ENCODE measurements at regions not wholly inside any gene's neighbourhood (a gene's known extent, or its start where the extent isn't known, plus 50 kb on each side); places are given as distances from the start of the nearest gene placed in this dataset.

- TF ChIP-seq CTCF (IDR thresholded peaks at IDR 0.05; ENCODE audit: low read depth, low read length): no peak
- no peak for DNase-seq
- Histone ChIP-seq H3K9me3 (no peaks in the 10 kb centered on the region), H3K4me1 (no peaks in the 10 kb centered on the region), H3K27me3 (no peaks in the 10 kb centered on the region), H3K36me3 (no peaks in the 10 kb centered on the region), H3K4me3 (ENCODE audit: low read depth, low read length) (no peak overlapping the region)
Observed at GRCh38 chr12:58241099-58241498, 299.7 kb downstream of the ATP23 start.

GRCh38 chr12:58242796-58243630, 301.6 kb downstream of the ATP23 start:
- no peaks in the 10 kb centered on the region for H3K36me3 ChIP-seq
- DNase-seq: no peak
- no peaks in the 10 kb centered on the region for H3K4me1 ChIP-seq
- no peak for TF ChIP-seq CTCF (IDR thresholded peaks at IDR 0.05; ENCODE audit: low read depth, low read length)
- no peaks in the 10 kb centered on the region for H3K9me3 ChIP-seq
- H3K4me3 ChIP-seq (ENCODE audit: low read depth, low read length): no peak overlapping the region
- no peaks in the 10 kb centered on the region for H3K27me3 ChIP-seq

- H3K9me3 ChIP-seq: no peaks in the 10 kb centered on the region
- no peaks in the 10 kb centered on the region for H3K4me1 ChIP-seq
- peak; percentile 37 for TF ChIP-seq CTCF (IDR thresholded peaks at IDR 0.05; ENCODE audit: low read depth, low read length)
- no peak overlapping the region for H3K4me3 ChIP-seq (ENCODE audit: low read depth, low read length)
- no peaks in the 10 kb centered on the region for H3K27me3 ChIP-seq
- no peaks in the 10 kb centered on the region for H3K36me3 ChIP-seq
- peak; percentile 13 for DNase-seq
Observed at GRCh38 chr12:58247633-58248032, 306.3 kb downstream of the ATP23 start.

- no peak for TF ChIP-seq CTCF (IDR thresholded peaks at IDR 0.05; ENCODE audit: low read depth, low read length)
Observed at GRCh38 chr12:58248599-58248998, 307.2 kb downstream of the ATP23 start.

GRCh38 chr12:58249610-58250009, 308.2 kb downstream of the ATP23 start:
- TF ChIP-seq CTCF (IDR thresholded peaks at IDR 0.05; ENCODE audit: low read depth, low read length): no peak
- Histone ChIP-seq H3K4me3 (ENCODE audit: low read depth, low read length) (no peak overlapping the region), H3K36me3 (no peaks in the 10 kb centered on the region), H3K4me1 (no peaks in the 10 kb centered on the region), H3K27me3 (no peaks in the 10 kb centered on the region), H3K9me3 (no peaks in the 10 kb centered on the region)
- no peak for DNase-seq

More at GRCh38 chr12:58248599-58248998, 307.2 kb downstream of the ATP23 start:
- Histone ChIP-seq H3K27me3 (no peaks in the 10 kb centered on the region), H3K9me3 (no peaks in the 10 kb centered on the region), H3K4me3 (ENCODE audit: low read depth, low read length) (no peak overlapping the region), H3K4me1 (no peaks in the 10 kb centered on the region), H3K36me3 (no peaks in the 10 kb centered on the region)
- DNase-seq: no peak

- no peaks in the 10 kb centered on the region for H3K9me3 ChIP-seq
- no peaks in the 10 kb centered on the region for H3K4me1 ChIP-seq
- no peak for DNase-seq
- TF ChIP-seq CTCF (IDR thresholded peaks at IDR 0.05; ENCODE audit: low read depth, low read length): no peak
- no peaks in the 10 kb centered on the region for H3K27me3 ChIP-seq
- H3K4me3 ChIP-seq (ENCODE audit: low read depth, low read length): no peak overlapping the region
- no peaks in the 10 kb centered on the region for H3K36me3 ChIP-seq
Observed at GRCh38 chr12:58250077-58250476, 308.7 kb downstream of the ATP23 start.

Data from BE2C (cell line).